ENCODE measurements at regions not wholly inside any gene's neighbourhood (a gene's known extent, or its start where the extent isn't known, plus 50 kb on each side); places are given as distances from the start of the nearest gene placed in this dataset.
A peak's percentile ranks its signal among the peaks of the same experiment; 100 is the strongest.
"Not testable (repeated sequence)": the region's sequence is repeated elsewhere in the genome, so short reads cannot be mapped to it uniquely, and the experiment has no call there.

DNA sequence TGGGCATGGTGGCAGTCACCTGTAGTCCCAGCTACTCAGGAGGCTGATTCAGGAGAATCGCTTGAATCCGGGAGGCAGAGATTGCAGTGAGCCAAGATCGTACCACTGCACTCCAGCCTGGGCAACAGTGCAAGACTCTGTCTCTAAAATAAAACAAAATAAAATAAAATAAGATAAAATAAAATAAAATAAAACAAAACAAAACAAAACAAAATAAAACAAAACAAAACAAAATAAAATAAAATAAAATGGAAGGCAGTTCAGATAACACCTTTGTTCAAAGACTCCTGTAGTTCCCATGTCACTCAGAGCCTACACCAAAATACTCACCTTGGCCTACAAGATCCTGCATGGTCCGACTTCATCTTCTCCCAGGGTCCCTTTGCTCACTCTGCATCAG lies 61.3 kb downstream of the SYF2 start:
- intact Hi-C loops (cut with DNase I); ATAC-seq (ENCODE audit: poor library complexity); DNase-seq: not testable (repeated sequence)

- no peak for DNase-seq
- intact Hi-C loops (cut with DNase I) = no loop called here
- no peak for ATAC-seq (ENCODE audit: poor library complexity)
These were observed 61.9 kb downstream of the SYF2 start for GRCh38 chr1:25170439-25170838.

GRCh38 chr1:25169610-25170009 lies 62.7 kb downstream of the SYF2 start:
- ATAC-seq (ENCODE audit: poor library complexity) (no peak), DNase-seq (no peak)
- intact Hi-C loops (cut with DNase I) = no loop called here

GRCh38 chr1:25169168-25169567 lies 63.1 kb downstream of the SYF2 start:
- intact Hi-C loops (cut with DNase I) = no loop called here
- ATAC-seq (ENCODE audit: poor library complexity) (no peak), DNase-seq (no peak)

DNA sequence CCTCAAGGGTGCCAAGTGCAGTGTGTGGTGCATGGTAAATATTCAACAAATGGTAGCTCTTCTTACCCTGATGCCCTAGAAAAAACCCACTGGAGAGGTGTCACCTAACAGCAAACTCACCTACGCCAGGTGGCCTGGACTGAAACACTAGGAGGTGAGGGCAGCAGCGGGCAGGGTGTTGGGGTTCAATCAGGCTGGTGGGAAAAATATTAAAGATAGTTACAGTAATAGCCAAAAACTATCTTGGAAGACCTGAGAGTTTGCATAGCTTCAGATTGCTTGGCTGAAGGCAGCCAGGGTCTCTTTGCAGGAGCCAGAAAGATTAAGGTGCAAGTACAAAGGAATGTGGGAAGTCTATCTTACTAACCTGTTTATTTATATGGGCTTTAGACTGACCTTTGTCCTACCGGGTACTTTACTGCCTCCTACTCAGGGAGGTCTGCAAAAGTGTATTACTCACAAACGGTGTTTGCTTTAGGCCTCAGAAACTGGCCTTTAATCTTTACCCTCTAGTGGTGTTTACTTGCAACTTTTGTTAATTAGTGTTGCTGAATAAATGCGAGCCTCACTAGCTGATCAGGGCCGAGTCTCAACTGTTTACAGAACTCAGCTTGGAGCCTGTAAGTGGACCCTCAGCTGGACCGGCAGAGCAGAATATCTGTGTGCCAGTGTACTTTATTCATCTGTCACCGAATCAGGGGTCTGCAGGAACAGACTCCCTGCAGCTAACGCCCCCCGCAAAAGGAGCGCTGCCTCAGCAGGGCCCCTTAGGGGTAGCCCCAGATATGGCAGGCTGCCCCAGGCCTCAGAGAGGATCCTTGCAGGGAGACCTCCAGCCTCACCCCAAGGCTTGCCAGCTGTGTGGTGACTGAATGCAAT lies 63.9 kb downstream of the SYF2 start:
- intact Hi-C loops (cut with DNase I) = no loop called here
- ATAC-seq (ENCODE audit: poor library complexity) (no peak), DNase-seq (no peak)

DNA sequence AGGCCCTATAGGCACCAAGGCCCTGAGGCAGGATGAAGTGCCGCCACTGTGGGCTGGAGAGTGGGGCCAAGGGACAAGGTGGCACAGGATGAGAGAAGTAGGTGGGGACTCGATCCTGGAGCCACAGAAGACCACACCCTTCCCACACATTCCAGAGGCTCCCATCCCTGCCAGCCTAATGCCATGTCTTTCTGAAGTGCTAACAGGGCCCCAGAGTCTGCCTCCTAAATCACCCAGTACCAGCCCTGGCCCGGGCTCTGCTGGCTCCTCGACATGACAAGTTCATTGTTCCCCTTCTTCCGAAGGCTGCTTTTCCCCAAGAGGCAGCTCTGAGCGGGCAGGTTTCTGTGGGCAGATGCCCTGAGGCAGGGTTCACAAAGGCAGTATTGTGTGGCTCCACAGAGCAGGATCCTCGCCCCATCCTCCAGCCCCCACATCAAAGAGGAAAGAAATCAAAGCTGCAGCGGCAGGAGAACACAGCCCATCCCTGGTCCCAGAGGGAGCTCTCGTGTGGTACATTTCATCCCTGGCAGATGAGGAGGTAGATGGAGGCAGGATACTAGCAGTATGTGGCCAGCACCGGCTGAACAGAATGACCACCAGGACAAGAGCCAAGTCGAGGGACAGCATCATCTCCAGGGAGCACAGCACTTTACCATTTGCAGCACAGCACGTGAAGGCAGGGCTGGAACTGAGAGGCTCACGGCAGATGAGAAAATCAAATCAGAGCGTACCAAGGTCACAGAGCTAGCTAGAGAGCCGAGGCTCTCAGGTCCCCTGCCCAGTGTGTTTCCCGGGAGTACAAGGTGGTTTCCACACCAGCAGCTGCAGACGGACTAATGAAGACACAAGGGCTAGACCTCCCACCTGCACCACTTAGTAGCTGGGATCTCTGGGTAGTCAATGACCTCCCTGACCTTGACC lies 64.8 kb downstream of the SYF2 start:
- intact Hi-C loops (cut with DNase I) = no loop called here
- DNase-seq = no peak
- no peak for ATAC-seq (ENCODE audit: poor library complexity)

DNA sequence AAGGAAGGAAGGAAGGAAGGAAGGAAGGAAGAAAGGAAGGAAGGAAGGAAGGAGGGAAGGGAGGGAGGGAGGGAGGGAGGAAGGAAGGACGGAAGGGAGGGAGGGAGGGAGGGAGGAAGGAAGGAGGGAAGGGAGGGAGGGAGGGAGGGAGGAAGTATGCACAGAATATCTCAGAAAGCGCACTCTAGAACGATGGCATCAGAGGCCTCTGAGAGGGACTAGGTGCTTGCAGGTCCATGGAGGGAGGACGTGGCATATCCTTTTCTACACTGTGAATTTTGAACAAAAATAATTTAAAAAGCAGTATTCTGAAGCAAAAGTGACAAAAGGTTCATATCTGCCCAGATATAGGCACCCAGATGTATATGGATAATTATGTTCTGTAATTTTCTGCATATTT lies 65.5 kb downstream of the SYF2 start:
- DNase-seq (no peak), ATAC-seq (ENCODE audit: poor library complexity) (no peak)
- intact Hi-C loops (cut with DNase I) = no loop called here

DNA sequence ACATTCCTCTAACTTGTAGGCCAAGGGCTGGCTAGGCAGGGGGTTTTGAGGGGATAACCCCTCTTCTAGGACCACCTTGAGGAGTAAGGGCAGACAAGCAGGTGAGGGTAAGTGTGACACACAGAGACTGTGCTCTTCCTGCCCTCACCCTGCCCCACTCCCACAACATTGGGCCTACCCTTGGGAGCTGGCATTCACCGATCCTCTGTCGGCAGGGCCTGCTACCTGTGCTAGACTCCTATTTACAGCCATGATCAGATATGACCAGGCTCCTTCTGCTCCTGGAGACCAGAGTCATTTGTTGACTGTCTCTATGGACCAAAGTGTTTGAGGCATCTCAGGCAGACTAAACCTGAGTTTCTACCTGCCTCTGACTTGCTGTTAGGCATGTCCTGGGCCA lies 68.3 kb downstream of the SYF2 start:
- intact Hi-C loops (cut with DNase I) = no loop called here
- no peak for ATAC-seq (ENCODE audit: poor library complexity)

GRCh38 chr1:25161981-25162380 lies 70.3 kb downstream of the SYF2 start:
- DNase-seq (no peak), ATAC-seq (ENCODE audit: poor library complexity) (no peak)
- intact Hi-C loops (cut with DNase I) = no loop called here

More for the DNA sequence above, 68.3 kb downstream of the SYF2 start:
- no peak for DNase-seq

DNA sequence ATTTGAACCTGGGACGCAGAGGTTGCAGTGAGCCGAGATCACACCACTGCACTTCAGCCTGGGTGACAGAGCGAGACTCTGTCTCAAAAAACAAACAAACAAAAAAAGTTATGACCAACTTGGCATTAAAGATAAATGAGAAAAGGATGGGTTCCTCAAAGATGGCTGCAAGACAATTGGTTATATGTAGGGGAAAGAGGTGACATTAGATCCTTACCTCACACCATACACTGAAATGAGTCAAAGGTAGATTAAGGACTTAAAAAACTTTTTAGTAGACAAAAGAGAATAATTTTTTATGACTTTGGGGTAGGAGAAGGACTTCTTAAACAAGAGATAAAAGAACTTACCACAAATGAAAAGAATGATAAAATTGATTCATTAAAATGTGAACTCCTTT lies 74.5 kb downstream of the SYF2 start:
- intact Hi-C loops (cut with DNase I) = no loop called here
- DNase-seq = no peak
- ATAC-seq (ENCODE audit: poor library complexity) = no peak

DNA sequence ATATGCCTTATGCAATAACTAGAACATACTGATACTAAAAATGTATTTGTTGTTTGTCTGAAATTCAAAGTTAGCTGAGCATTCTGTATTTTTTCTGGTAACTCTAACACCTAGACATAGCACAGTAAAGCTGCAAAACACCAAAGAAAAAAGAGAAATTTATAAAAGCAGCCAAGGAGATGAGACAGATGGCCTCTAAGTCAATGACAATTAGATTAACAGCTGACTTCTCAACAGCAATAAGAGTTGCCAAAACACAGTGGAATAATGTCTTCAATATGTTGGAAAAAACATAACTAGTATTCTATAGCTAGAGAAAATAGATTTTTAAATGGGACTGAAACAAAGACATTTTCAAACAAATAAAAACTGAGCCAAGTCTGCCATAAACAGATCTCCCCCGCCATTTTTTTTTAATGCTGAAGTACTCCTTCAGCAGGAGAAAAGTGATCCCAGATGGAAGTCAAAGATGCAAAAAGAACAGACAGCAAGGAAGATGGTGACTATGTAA lies 81.3 kb downstream of the SYF2 start:
- intact Hi-C loops (cut with DNase I) = no loop called here
- DNase-seq (no peak), ATAC-seq (ENCODE audit: poor library complexity) (no peak)

GRCh38 chr1:25148673-25149300 lies 83.5 kb downstream of the SYF2 start:
- ATAC-seq (ENCODE audit: poor library complexity) (peak; percentile 38), DNase-seq (no peak)
- intact Hi-C loops (cut with DNase I) = no loop called here

DNA sequence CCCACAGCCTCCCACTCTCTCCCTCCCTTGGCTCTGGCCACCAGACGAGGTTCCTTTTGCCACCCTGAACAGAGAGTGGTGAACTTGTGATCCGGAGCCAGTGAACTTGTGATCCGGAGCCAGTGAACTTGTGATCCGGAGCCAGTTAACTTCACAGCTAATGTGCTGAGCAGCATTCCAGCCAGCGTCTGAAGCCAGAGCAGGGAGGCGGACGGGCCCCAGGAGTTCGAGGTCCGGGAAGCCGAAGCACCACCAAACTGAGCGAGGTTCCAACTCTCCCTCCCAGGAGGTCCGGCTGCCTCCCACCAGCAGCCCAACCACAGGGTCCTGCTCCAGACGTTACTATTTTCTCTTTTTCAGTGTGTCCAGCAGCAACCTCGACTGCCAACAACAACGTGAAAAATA lies 85.8 kb downstream of the SYF2 start:
- DNase-seq (no peak), ATAC-seq (ENCODE audit: poor library complexity) (no peak)
- intact Hi-C loops (cut with DNase I) = no loop called here

- ATAC-seq (ENCODE audit: poor library complexity) (no peak), DNase-seq (no peak)
- intact Hi-C loops (cut with DNase I) = no loop called here
These were observed 86.4 kb downstream of the SYF2 start for GRCh38 chr1:25145775-25146393.

- intact Hi-C loops (cut with DNase I) = no loop called here
- DNase-seq = no peak
- no peak for ATAC-seq (ENCODE audit: poor library complexity)
These were observed 92.1 kb downstream of the SYF2 start for GRCh38 chr1:25140073-25140797.

- DNase-seq = no peak
- no peak for ATAC-seq (ENCODE audit: poor library complexity)
- intact Hi-C loops (cut with DNase I) = no loop called here
These were observed 94.5 kb downstream of the SYF2 start for GRCh38 chr1:25137521-25138395.

DNA sequence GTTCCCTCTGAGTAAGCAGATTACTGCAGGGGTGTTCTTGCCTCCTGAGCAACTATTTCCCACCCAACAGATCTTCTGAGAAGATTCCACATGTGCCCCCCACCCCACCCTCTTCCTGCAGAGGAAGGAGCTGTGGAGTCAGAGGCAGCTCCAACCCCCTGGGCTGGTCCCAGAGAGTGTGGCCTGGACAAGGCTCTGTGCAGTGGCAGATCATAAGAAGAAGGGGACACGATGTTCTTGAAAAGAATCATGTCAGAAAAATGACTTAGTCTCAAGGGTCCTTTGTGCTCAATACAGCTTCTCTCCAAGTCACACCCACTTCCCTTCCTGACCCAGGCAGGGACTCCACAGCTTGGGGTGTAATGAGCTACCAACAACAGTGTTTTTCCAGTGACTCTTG lies 95.2 kb downstream of the SYF2 start:
- intact Hi-C loops (cut with DNase I) = no loop called here
- no peak for DNase-seq
- no peak for ATAC-seq (ENCODE audit: poor library complexity)

All from Right ventricle myocardium superior (tissue), 1 donor.